Activated CD4-positive, alpha-beta memory T cell treated with anti-CD3 and anti-CD28 coated beads, Interleukin-2, amount 10 ng/mL, durations not matched to agents 7 days and 5 days (primary cell): ENCODE measurements at regions not wholly inside any gene's neighbourhood (a gene's known extent, or its start where the extent isn't known, plus 50 kb on each side); places are given as distances from the start of the nearest gene placed in this dataset.
"Not testable (repeated sequence)": the region's sequence is repeated elsewhere in the genome, so short reads cannot be mapped to it uniquely, and the experiment has no call there.

Source experiments
- CTCF ChIA-PET: fragments of 350-600 bp; sonication (Branson Sonifier 250); formaldehyde crosslinking; loops from one replicate; lab custom pipeline; 2021; ENCODE audit warnings: antibody characterized with exemption, inconsistent platforms; lab: Charles Lee
- POLR2A ChIA-PET: fragments of 350-600 bp; sonication (Branson Sonifier 250); formaldehyde crosslinking; loops from one replicate; lab custom pipeline; 2021; ENCODE audit warnings: antibody characterized with exemption; lab: Charles Lee
- DNase-seq: peaks from one replicate; pipeline ENCODE4 v3.0.0-alpha.2; 2020
- H3K27ac Mint-ChIP-seq: one replicate; pipeline ENCODE4 v1.8.0; 2021; ENCODE audit warnings: mild to moderate bottlenecking, mixed read lengths
- H3K27me3 Mint-ChIP-seq: one replicate; pipeline ENCODE4 v1.8.0; 2021; ENCODE audit warnings: mixed read lengths
- H3K36me3 Mint-ChIP-seq: one replicate; pipeline ENCODE4 v1.8.0; 2021; ENCODE audit warnings: low read depth, mixed read lengths
- H3K4me1 Mint-ChIP-seq: one replicate; pipeline ENCODE4 v1.8.0; 2021; ENCODE audit warnings: mixed read lengths
- H3K4me3 Mint-ChIP-seq: one replicate; pipeline ENCODE4 v1.8.0; 2021; ENCODE audit warnings: mild to moderate bottlenecking, mixed read lengths
- H3K9me3 Mint-ChIP-seq: one replicate; pipeline ENCODE4 v1.8.0; 2021; ENCODE audit warnings: mixed read lengths

GRCh38 chr4:167964766-167965373 is 127.5 kb upstream of the ANXA10 start:
- no peaks in the 10 kb centered on the region for H3K36me3 Mint-ChIP-seq
- H3K4me1 Mint-ChIP-seq = no peaks in the 10 kb centered on the region
- no peak for DNase-seq
- H3K27me3 Mint-ChIP-seq = no peaks in the 10 kb centered on the region
- no peak overlapping the region for H3K27ac Mint-ChIP-seq
- H3K4me3 Mint-ChIP-seq = no peak overlapping the region
- POLR2A ChIA-PET = no interaction called here
- CTCF ChIA-PET = no interaction called here
- H3K9me3 Mint-ChIP-seq = no peaks in the 10 kb centered on the region

- no peaks in the 10 kb centered on the region for H3K4me1 Mint-ChIP-seq
- no peak overlapping the region for H3K4me3 Mint-ChIP-seq
- no peaks in the 10 kb centered on the region for H3K36me3 Mint-ChIP-seq
- ChIA-PET POLR2A (no interaction called here), CTCF (no interaction called here)
- H3K27me3 Mint-ChIP-seq = no peaks in the 10 kb centered on the region
- no peak for DNase-seq
- peaks cover 2% of the 10 kb centered on the region for H3K9me3 Mint-ChIP-seq
- no peak overlapping the region for H3K27ac Mint-ChIP-seq
Measured at GRCh38 chr4:167966143-167966542, 126.2 kb upstream of the ANXA10 start.

GRCh38 chr4:167973513-167973912 is 118.8 kb upstream of the ANXA10 start:
- Mint-ChIP-seq H3K4me1 (no peaks in the 10 kb centered on the region), H3K4me3 (no peak overlapping the region), H3K36me3 (no peaks in the 10 kb centered on the region), H3K27me3 (no peaks in the 10 kb centered on the region), H3K27ac (no peak overlapping the region), H3K9me3 (peaks cover 11% of the 10 kb centered on the region)
- POLR2A ChIA-PET = no interaction called here
- CTCF ChIA-PET = no interaction called here
- no peak for DNase-seq

DNA sequence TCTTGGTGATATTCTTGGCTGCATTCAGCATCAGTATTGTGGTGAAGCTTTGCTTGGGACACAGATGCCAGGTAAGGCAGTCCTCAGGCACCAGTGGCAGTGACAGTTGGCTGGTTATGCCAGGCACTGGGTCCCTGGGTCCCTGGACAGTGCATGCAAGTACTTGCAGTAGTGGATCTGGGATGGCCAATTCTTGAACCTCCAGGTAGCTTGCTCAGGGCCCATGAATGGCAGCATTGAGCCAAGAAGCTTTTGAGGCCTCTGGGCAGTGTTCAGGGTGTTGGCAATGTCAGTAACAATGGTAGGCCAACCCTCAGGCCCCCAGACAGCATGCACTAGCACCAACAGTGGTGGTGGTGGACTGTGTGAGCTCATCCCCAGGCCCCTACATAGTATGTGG is 106.8 kb upstream of the ANXA10 start:
- CTCF ChIA-PET = no interaction called here
- no peak overlapping the region for H3K27ac Mint-ChIP-seq
- DNase-seq = no peak
- POLR2A ChIA-PET = no interaction called here
- no peaks in the 10 kb centered on the region for H3K36me3 Mint-ChIP-seq
- H3K4me3 Mint-ChIP-seq = no peak overlapping the region
- peaks cover 5% of the 10 kb centered on the region for H3K9me3 Mint-ChIP-seq
- no peaks in the 10 kb centered on the region for H3K4me1 Mint-ChIP-seq
- H3K27me3 Mint-ChIP-seq = no peaks in the 10 kb centered on the region

DNA sequence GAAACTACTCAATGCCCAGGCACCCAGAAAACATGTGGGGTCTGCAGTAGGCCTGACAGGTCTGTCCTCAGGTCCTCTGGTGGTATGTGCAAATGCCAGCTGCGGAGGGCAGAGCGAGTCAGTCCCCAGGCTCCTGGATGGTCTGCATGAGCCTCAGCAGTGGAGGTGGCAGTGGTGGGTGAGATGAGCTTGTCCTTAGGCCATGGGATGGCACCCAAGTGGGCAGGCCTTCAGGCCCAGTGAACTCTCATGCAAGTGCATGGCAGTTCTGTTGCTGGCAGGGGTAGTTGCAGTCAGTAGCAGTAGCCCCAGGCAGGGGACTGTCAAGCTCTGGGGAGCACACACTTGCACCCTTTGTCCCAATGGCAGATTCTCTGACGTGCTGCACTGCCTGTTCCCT is 106.3 kb upstream of the ANXA10 start:
- Mint-ChIP-seq H3K4me3 (no peak overlapping the region), H3K36me3 (no peaks in the 10 kb centered on the region), H3K27me3 (no peaks in the 10 kb centered on the region), H3K9me3 (peaks cover 5% of the 10 kb centered on the region), H3K27ac (no peak overlapping the region), H3K4me1 (no peaks in the 10 kb centered on the region)
- no peak for DNase-seq
- ChIA-PET CTCF (no interaction called here), POLR2A (no interaction called here)

- H3K4me1 Mint-ChIP-seq = no peaks in the 10 kb centered on the region
- H3K27me3 Mint-ChIP-seq = no peaks in the 10 kb centered on the region
- peaks cover 5% of the 10 kb centered on the region for H3K9me3 Mint-ChIP-seq
- H3K4me3 Mint-ChIP-seq = no peak overlapping the region
- H3K36me3 Mint-ChIP-seq = no peaks in the 10 kb centered on the region
- DNase-seq = no peak
- ChIA-PET CTCF (no interaction called here), POLR2A (no interaction called here)
- no peak overlapping the region for H3K27ac Mint-ChIP-seq
Measured at GRCh38 chr4:167987285-167987684, 105.1 kb upstream of the ANXA10 start.

DNA sequence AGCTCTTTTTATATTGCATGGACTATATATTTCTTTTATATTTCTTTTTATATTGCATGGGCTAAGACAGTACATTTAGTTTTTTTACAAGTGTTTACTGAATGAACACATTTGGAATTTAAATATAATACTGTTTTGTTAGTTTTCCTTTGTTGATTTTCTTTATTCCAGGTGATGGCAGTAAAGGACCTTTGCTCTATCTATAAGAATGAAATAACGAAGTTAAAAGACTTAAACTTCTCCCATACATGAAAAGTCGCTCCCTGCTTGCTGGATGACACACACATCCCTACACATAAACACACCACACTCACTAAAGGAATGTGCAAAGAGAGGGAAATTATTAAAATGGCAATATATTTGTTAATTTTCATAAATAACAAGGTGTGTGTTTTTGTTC is 102.5 kb upstream of the ANXA10 start:
- H3K4me3 Mint-ChIP-seq = no peak overlapping the region
- DNase-seq = no peak
- H3K9me3 Mint-ChIP-seq = no peaks in the 10 kb centered on the region
- no peaks in the 10 kb centered on the region for H3K36me3 Mint-ChIP-seq
- H3K4me1 Mint-ChIP-seq = no peaks in the 10 kb centered on the region
- ChIA-PET POLR2A (no interaction called here), CTCF (no interaction called here)
- H3K27ac Mint-ChIP-seq = no peak overlapping the region
- H3K27me3 Mint-ChIP-seq = no peaks in the 10 kb centered on the region

DNA sequence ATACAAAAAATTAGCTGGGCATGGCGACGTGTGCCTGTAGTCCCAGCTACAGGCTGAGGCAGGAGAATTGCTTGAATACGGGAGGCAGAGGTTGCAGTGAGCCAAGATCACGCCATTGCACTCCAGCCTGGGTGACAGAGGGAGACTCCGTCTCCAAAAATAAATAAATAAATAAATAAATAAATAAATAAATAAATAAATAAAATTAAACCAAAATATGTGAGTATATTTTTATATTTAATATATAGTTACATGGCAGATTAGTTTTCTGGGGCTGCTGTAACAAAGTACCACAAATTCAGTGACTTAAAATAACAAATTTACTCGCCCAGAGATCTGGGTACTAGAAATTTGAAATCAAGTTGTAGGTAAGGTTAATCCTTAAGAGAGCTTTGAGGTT is 84.2 kb upstream of the ANXA10 start:
- H3K27ac Mint-ChIP-seq, H3K27me3 Mint-ChIP-seq, POLR2A ChIA-PET, CTCF ChIA-PET, H3K4me3 Mint-ChIP-seq, H3K9me3 Mint-ChIP-seq, DNase-seq, H3K4me1 Mint-ChIP-seq, H3K36me3 Mint-ChIP-seq: not testable (repeated sequence)

GRCh38 chr4:168019019-168019651 is 73.2 kb upstream of the ANXA10 start:
- no peak overlapping the region for H3K4me3 Mint-ChIP-seq
- ChIA-PET CTCF (no interaction called here), POLR2A (no interaction called here)
- H3K27ac Mint-ChIP-seq = no peak overlapping the region
- DNase-seq = no peak
- H3K27me3 Mint-ChIP-seq = no peaks in the 10 kb centered on the region
- no peaks in the 10 kb centered on the region for H3K4me1 Mint-ChIP-seq
- H3K36me3 Mint-ChIP-seq = no peaks in the 10 kb centered on the region
- no peaks in the 10 kb centered on the region for H3K9me3 Mint-ChIP-seq

DNA sequence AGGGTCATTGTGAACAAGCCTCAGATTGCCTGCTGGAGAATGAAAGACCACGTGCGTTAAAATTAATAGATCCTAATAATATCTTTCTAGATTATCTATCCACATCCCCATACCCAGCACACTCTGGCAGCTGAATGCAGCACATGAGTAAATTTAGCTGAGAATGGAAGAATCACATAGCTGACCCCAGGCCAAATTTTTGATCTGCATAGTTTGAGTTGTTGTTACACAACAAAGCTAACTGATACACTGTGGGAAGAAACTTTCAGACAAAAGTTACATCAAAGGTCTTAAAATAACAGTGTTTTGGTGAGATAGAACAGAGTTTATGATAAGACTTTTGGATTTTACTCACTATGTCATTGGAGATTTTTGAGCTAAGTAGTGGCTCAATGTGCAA is 72.4 kb upstream of the ANXA10 start:
- H3K36me3 Mint-ChIP-seq = no peaks in the 10 kb centered on the region
- H3K9me3 Mint-ChIP-seq = no peaks in the 10 kb centered on the region
- H3K27ac Mint-ChIP-seq = no peak overlapping the region
- POLR2A ChIA-PET = no interaction called here
- CTCF ChIA-PET = no interaction called here
- H3K27me3 Mint-ChIP-seq = no peaks in the 10 kb centered on the region
- H3K4me1 Mint-ChIP-seq = no peaks in the 10 kb centered on the region
- H3K4me3 Mint-ChIP-seq = no peak overlapping the region
- DNase-seq = no peak

GRCh38 chr4:168021666-168022065 is 70.7 kb upstream of the ANXA10 start:
- no peak overlapping the region for H3K4me3 Mint-ChIP-seq
- ChIA-PET CTCF (no interaction called here), POLR2A (no interaction called here)
- H3K27ac Mint-ChIP-seq = no peak overlapping the region
- H3K9me3 Mint-ChIP-seq = no peaks in the 10 kb centered on the region
- no peaks in the 10 kb centered on the region for H3K27me3 Mint-ChIP-seq
- H3K4me1 Mint-ChIP-seq = no peaks in the 10 kb centered on the region
- no peaks in the 10 kb centered on the region for H3K36me3 Mint-ChIP-seq
- DNase-seq = no peak

DNA sequence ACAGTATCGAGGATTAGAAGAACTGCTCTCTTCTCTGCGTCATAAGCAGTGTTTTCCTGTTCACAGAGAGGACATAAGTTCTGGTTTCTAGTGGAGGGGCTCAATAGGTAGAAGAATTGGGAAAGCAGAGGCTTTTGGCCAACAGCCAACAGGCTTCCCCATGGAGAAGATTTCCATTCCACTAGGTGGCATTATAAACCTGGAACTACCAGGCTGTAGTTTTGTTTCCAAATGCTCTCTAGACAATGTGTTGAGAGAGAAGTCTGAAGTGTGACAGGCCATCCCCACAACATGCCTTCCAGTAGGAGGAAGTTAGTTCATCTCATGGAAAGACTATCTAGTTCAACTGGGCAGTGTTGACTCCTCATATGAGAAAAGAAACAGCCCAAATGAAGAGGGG is 63.8 kb upstream of the ANXA10 start:
- Mint-ChIP-seq H3K4me3 (no peak overlapping the region), H3K9me3 (no peaks in the 10 kb centered on the region), H3K27ac (no peak overlapping the region), H3K4me1 (no peaks in the 10 kb centered on the region), H3K27me3 (no peaks in the 10 kb centered on the region), H3K36me3 (no peaks in the 10 kb centered on the region)
- DNase-seq = no peak
- ChIA-PET POLR2A (no interaction called here), CTCF (no interaction called here)

GRCh38 chr4:168028970-168029597 is 63.3 kb upstream of the ANXA10 start:
- POLR2A ChIA-PET = no interaction called here
- H3K9me3 Mint-ChIP-seq = no peaks in the 10 kb centered on the region
- H3K36me3 Mint-ChIP-seq = no peaks in the 10 kb centered on the region
- H3K4me1 Mint-ChIP-seq = no peaks in the 10 kb centered on the region
- CTCF ChIA-PET = no interaction called here
- no peaks in the 10 kb centered on the region for H3K27me3 Mint-ChIP-seq
- DNase-seq = no peak
- no peak overlapping the region for H3K27ac Mint-ChIP-seq
- no peak overlapping the region for H3K4me3 Mint-ChIP-seq

DNA sequence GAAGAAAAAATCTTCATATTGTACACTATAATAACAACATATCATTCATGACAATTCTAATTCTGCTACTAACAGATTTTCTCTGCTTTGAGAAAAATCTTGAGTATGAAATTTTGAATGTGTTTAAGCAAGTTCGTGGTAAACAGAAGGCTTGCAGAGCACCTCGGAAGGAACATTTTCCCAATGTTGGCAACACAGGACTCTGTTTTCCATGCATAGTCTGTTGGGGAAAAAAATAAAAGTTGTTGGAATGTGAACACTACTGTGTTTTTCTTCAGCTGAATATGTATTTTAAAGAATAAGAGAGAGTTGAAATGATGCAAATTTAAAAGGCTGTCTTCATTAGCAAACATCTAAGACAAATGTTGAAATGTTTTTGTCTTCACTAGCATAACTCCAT is 54.7 kb upstream of the ANXA10 start:
- Mint-ChIP-seq H3K9me3 (no peaks in the 10 kb centered on the region), H3K4me3 (no peak overlapping the region), H3K27ac (no peak overlapping the region), H3K27me3 (no peaks in the 10 kb centered on the region), H3K4me1 (no peaks in the 10 kb centered on the region), H3K36me3 (no peaks in the 10 kb centered on the region)
- ChIA-PET CTCF (no interaction called here), POLR2A (no interaction called here)
- DNase-seq = no peak
